Stromal cell of bone marrow (primary cell): ENCODE measurements at regions not wholly inside any gene's neighbourhood (a gene's known extent, or its start where the extent isn't known, plus 50 kb on each side); places are given as distances from the start of the nearest gene placed in this dataset.
"Not testable (repeated sequence)": the region's sequence is repeated elsewhere in the genome, so short reads cannot be mapped to it uniquely, and the experiment has no call there.

ENCODE experiments used
- DNase-seq: peaks from one replicate; pipeline ENCODE4 v3.0.0-alpha.2; 2012; ENCODE audit warnings: low read depth

DNA sequence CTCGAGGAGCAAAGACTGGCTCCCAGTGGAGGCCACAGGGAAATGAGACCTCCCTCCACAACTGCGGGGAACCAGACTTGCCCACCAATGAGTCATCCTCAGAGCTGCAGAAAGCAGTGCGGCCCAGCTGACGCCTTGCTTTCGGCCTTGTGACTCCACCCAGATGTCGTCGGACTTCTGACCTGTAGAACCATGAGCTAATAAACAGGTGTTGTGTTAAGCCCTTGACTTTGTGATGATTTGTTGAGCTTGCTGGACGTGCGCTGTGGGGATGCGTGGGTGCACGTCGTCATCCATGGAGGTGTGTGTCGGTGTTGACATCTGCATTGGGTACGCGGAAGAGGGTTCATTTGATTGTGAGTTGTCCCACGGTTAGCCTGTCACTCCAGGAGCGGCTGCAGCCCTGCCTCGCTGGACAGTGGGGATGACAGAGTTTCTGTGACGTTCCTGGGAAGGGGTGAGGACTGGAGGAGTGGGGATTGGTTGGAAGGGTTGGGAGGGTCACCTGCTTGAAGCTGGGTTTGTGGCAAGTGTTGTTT lies 154.1 kb downstream of the SH3BP4 start:
- no peak for DNase-seq

DNA sequence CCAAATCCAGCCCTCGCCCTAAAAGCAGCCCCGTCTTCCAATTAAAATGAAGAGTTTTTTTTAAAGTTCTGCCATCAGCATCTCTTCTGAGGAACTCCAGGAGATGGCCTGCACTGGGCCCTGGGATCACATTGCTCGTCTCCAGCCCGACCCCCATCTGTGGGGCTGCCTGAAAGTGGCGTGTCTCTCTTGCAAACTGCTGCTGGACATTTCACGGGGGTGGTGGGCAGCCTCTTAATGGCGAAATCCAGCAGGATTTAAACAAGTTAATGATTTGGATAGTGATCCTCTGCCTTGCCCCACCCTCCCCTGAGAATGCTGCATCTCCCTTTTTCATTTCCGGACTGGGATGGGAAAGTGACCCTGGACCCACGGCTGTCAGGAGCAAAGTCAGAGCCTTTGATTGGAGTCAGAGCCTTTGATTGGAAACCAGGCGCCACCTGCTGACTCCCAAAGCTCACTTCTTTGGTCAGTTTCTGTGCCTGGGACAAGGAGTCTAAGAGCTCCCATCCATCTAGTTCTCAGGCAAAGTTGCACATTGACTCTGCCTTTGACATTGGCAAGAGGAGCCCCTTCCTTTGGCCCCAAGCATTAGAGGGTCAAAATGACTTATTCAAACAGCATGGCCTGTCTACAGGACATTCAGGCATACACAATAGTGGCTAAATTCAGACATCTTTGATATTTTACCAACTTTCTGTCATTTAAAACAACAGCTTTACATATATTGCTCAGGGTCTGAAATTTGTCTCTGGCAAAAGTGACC lies 155.2 kb downstream of the SH3BP4 start:
- peak; percentile 62 for DNase-seq

DNA sequence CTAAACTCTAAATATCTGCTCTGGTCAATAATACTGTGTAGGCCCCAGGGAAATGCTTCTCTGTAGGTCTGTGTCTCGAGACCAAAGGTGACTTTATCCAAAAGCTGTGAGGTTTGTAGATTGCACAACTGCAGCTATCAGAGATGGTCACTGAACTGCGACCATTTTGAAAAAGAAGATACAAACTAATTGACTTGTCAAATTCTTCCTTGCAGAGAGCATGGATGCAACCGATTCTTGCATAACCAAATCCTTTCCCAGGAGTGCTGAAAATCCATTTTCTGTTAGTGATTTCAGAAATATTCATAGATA lies 155.8 kb downstream of the SH3BP4 start:
- no peak for DNase-seq

DNA sequence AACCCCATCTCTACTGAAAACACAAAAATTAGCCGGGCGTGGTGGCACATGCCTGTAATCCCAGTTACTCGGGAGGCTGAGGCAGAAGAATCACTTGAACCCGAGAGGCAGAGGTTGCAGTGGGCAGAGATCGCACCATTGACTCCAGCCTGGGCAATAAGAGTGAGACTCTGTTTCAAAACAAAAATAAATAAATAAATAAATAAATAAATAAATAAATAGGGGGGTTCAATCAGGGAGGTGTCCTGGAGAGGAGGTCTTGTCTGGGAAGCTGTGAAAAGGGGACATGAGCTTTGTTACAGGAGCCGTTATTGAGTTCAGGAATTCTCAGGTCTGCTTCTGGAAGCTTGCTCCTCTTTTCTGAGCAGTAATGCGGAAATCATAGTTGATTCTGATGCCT lies 157.7 kb downstream of the SH3BP4 start:
- not testable (repeated sequence) for DNase-seq

DNA sequence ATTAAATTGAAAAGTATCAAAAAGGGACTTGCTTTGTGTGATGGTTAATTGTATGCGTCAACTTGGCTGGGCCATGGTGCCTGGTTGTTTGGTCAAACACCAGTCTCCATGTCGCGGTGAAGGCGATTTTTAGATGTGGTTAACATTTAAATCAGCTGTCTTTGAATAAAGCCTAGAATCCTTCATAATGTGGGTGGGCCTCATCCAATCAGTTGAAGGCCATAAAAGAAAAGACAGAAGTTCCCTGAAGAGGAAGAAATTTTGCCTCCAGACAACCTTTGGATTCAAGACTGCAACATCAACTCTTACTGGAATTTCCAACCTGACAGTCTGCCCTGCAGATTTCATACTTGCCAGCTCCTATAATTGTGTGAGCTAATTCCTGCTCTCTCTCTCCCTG lies 160.5 kb downstream of the SH3BP4 start:
- no peak for DNase-seq

DNA sequence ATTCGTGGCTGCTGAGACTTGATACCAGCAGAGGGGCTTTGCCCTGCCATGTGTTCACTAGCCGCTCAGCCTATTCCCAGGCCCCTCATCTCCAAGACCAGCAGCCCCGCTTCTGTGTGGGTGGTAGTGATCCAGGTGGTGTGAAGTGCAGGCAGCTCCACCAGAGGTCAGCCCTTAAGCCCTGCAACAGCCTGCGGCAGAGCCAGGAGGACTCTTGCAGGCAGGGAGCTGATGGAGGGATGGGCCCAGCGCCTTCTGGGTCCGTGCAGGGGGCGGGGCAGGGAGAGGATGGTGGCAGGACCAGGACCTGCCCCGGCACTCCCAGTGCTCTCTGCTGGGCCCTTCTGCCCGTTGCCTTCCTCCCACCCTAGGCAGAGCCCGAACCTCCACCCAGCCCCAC lies 162.0 kb downstream of the SH3BP4 start:
- no peak for DNase-seq

DNA sequence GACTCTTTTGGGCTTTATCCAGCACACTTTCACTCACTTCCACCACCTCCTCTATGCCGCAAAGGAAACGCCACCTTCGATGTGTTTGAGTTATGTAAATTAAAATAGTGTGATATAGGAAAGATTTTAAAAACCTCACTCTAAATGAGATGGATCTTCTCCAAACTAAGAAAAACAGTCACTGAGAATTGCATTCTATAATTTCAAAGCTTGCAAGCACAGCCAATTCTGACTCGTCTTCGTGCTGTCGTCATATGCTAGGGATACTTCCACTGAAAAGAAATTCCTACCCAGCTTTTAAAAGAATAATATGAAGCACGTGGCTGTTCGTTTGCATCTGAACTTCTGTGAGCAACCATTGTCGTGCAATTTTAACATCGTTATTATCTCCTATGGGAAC lies 162.5 kb downstream of the SH3BP4 start:
- no peak for DNase-seq

DNA sequence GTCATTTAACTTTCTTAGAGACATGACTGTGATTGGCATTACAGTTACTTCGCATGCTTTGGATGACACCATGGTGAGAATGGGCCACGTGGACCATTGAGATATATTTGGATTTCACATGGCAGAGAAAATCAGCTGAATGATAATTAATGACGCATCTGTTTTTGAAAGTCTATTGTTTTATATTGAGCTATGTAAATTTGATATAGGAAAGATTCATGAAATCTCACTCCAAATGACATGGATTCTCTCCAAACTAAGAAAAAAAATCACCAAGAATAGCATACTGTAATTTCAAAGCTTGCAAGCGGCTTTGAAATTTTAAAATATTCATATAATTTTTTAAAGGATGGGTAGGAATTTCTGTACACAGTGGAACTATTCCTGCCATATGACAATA lies 163.7 kb downstream of the SH3BP4 start:
- DNase-seq, result no peak

DNA sequence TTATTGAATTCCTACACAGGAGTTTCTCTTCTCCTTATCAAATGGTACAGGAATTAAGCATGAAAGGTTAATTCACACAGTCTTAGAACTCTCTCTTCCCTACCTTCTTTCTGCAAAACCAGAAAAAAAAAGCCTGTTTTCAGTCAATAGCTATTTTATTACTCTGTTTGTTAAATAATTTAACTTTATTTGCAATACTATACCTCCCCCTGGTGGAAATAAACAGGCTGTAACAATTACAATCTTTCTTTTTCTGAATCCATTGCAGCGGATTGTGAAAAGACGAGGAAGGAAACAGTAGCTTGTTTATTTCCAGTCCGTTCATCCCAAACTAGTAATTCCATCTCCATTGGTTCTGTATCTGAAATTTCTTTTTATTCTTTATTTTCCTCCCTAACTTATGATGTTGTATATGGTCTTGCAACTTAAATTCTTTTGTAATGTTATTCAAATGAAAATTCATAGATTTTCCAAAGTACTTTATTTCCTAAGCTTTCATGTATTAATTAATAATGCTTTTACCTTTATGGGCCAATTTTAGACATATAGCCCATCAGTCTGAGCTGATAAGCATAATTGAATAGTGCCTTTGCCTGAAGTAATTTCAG lies 165.2 kb downstream of the SH3BP4 start:
- DNase-seq, result peak; percentile 27

DNA sequence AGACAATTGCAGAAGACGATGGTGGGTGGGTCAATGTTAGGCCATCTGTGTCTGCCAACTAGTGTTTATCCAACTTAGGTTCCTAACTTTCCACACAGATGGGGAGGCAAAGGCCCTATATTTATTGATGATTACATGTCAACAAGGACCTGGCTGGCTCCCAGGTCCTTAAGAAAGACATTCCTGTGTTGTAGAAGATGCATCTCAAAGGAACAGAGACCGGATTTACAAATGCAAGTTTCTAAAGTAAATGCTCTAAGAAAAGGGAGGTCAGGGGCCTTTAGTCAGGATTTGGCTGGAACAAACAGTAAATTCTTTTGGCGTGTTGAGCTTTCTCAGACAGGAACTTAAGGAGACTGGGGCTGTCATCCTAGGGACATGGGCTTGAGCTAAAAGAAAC lies 175.0 kb downstream of the SH3BP4 start:
- DNase-seq, result no peak

DNA sequence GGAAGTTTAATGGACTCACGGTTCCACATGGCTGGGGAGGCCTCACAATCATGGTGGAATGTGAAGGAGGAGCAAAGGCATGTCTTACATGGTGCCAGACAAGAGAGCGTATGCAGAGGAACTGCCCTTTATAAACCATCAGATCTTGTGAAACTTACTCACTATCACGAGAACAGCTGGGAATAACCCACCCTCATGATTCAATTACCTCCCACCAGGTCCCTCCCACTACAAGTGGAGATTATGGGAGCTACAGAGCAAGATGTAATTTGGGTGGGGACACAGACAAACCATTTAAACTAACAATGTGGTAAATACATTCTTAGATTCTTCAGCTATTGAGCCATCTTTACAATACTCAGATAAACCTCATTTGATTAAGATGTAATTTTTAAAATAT lies 176.1 kb downstream of the SH3BP4 start:
- DNase-seq, result no peak

DNA sequence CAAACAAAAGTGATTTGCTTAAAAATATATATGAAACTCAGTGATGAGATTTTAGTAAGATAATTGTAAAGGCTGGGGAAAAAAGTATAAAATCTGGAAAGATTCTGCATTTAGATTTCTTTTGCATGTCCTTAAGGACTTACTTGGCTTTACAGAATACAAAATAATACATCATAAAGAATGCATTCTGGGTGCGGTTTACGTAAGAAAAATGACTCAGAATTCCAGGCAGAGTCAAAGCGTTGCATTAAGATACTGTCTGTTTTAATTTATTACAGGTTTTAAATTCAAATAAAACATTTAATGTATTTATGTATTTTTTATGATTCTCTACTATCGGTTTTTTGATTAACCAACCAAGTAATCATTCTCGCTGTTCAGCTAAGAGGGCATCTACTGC lies 178.0 kb downstream of the SH3BP4 start:
- no peak for DNase-seq

DNA sequence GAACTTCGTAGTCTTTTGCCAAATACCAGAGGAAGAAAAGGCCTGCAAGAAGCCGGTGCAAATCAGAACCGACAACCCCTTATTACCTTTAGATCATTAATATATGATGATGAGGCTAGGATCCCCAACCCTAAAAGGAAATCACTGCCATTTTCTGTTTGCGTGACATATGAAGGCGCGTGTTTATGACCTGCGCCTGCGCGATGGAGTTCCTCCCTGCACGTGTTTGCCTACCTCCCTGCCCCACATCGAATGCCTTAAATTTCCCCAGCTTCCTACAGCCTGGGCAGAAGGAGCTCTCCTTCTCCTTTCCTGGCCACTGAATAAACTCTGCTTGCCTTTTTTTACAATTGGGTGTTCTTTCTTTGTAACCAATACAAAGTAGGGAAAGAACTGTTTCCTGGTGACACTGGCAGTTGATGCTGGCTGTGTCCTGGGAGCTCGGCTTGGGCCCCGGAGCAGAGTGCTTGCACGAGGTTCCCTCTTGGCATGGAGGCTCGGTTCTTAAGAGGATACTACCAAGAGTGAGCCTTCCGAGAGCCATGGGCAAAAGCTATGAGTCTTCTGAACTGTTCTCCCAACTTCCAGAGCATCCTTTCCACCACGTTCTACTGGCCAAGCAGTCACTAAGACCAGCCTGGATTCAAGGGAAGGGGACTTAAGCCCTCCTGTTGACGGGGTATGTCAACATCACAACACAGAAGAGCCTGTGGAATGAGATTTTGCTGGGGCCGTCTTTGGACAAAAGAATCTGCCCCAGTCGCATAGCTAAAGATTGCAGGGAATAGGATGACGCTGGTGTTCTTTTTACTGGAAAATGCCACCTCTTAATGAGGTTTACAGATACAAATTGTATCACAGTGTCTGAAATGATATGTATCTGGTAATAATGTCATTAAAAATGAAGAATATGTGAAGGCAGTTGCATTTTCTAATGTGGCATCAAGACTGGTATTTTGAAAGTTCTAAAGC lies 179.8 kb downstream of the SH3BP4 start:
- no peak for DNase-seq

DNA sequence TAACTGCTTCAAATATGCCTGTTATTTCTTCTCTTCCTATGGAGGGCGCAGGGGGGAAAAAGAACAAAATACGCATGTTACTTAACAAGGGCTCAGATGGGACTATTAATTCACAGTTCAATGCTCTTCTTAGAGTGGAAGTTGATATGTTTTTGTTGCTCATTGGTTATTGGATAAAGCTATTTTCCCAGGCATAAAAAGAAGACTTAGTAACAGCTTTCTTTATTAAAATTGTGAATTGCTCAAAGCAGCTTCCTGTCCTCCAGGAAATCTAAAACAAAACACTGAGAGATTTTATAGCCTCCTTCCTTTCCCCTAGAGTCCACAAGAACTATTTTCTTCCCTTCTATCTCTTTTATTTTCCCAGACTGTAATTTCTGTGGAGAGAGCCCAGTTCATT lies 180.8 kb downstream of the SH3BP4 start:
- DNase-seq, result no peak

DNA sequence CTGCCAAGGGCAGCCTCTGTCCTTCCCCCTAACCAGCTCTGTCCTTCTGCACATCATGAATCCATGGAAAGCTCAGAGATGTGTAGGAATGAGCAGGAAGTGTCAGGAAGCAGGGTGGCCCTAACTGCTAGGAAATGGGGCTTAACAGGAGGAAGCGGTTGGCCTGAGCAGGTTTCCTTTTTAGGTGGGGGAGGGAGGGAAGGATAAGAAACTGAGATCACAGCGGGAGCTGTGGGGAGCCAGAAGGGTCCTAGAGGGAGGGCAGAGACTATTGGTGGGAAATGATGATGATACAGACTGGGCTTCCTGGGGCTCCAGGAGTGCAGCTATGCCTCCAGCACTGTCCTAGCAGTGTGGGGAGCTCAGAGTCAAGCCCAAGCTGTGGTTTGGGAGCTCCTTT lies 182.0 kb downstream of the SH3BP4 start:
- no peak for DNase-seq

DNA sequence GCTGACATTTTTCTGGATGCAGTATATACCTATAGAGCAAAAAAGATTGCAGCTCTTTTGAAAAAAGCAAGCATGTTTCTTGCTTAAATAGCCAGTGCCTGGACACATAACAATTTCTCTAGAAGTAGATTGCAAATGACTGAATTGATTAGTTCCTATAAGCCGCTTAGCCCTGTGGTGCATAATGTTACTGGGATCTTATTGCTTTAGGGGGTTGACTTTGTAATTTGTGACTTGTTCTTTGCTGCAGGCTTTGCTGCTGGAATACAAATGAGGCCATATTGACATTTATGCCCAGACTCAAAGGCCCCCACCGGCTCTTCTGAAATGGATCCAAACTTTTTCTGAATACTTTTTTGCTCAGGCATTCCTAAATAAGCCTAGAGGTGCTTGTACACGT lies 182.6 kb downstream of the SH3BP4 start:
- no peak for DNase-seq

DNA sequence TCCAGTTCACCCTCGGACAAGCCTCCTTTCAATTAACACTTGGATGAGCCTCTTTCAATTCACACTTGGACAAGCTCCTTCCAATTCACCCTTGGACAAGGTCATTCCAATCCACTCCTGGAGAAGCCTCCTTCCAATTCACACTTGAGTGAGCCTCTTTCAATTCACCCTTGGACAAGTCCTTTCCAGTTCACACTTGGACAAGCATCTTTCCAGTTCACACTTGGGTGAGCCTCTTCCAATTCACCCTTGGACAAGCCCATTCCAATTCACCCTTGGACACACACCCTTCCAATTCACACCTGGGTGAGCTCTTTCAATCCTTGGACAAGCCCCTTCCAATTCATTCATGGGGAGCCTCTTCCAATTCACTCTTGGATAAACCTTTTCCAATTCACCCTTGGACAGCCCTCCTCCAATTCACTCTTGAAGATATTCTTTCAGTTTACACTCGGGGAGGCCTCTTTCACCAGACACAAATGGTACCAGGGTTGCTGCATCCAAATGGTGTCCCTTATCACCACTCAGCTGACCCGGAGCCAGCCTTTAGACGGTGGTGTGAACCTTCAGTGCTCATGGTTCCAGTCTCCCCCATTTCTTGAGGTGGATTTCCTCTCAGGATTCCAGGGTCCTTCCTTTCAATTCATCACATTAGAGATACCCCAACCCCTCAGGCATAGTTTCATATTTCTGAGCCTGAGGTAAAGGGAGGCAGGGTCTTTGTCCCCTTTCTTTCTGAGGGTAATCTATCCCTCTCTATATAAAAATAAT lies 183.6 kb downstream of the SH3BP4 start:
- no peak for DNase-seq

DNA sequence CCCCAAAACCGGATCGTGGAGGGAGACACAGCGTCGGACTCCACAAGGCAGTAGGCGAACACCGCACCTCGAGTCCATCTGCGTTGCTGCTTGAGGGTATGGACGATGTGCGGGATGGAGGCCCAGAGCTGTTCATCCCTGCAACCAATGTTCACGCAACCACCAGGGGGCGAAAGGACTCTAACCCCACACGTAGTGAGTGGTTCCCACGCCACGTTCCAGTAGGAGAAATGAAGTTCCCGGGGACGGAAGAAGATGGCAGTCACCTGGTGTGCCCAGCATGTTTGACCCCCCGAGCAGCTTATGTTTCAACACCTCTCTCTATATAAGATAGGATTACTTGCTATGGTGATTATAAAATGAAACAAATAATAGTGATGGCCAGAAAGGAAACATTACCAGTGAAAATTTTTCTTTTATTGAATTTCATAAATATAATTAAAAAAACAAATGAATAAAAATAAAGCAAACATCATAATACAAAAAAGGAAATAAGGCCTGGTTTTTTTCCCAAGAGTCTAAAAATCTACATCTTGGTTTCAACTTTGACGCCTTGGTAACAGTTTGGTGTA lies 184.3 kb downstream of the SH3BP4 start:
- DNase-seq, result peak; percentile 58

DNA sequence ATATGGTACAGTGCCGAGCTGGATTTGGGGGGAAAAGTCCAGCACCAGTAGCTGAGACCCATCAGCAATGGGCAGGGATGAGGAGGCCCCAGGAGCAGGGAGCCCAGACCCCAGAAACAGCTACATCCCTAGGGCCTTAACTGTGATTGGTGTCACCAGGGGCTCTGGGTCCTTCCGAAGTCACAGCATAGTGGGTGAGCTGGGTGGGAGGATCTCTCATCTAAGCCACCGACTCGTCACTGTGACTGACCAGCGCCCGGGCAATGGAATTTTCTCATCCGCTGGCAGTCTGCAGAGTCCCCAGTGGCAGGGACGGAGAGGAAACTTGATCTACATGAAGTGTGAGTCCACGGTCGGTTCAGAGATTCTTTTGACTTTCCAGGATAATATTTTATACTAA lies 186.5 kb downstream of the SH3BP4 start:
- no peak for DNase-seq

DNA sequence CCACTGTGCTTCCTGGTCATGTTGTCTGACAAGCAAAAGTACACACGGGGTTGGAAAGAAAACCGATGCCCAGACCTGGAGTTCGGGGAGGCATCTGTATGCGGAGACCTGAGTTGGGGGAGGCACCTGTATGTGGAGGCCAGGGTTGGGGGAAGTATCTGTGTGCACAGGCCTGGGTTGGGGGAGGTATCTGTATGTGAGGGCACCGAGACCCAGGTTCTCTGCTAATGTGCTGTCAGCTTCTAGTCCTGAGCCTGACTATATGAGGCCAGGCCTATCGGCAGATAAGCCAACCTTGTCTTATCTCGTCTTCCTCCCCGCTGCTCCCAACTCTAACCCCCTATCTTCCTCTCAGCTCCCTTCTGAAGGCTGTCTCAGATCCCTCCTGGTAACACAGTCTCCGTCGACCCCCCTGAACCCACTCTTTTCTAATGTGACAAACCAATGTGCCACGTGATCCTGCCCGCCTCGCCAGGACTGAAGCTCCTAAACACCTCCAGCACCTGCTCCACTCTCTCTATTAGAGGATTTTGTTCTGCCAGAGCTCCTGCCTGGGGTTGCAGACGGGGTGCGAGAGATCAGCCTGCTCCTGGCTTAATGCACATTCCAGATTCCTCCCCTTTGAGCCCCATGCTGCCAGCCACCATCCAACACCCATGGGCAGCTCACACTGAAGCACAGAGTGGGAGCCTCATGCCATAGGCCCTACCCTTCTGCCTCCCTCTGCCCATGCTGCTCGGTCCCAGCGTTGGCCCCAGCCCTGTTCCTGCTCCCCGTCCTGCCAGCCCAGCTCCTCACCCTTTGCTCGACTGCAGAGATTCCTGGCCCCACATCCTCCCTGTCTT lies 188.4 kb downstream of the SH3BP4 start:
- DNase-seq, result no peak

DNA sequence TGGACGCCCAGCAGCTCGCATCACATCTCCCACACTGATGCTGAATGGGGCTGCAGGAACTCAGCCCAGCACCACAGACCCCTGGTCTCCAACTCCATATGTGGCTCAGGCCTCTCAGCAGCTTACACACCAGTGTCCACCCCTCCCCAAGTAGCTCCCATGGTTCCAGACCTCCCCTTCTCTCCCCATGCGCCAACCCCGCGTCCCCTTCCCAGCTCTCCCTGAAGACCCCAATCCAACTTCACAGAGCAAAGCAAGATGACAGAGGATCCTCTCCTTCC lies 188.9 kb downstream of the SH3BP4 start:
- DNase-seq, result no peak
